ENCODE measurements at regions not wholly inside any gene's neighbourhood (a gene's known extent, or its start where the extent isn't known, plus 50 kb on each side); places are given as distances from the start of the nearest gene placed in this dataset.

DNA sequence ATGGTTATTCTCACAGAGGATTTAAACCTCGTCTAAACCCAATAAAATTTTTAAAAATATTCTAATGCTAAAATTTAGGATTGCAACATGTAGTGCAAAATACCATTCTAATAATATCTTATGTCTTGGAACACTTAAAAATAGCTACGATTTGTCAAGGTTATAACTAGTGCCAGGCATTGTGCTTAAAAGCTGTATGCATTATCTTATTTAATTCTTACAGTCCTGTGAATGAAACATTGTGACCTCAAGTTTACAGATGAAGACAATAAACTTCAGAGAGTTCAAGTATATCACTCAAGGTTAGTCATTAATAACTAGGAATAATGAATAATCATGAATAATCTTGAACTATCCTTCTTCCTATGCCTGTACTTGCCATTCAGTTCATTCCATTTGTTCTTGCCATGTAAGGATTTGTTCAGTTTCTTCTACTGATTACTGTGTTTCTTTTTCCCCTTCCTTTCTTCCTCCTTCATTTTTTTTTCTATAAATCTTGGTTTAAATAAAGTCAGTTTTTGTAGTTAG lies 897.6 kb upstream of the NR2F2 start:
- TF ChIP-seq CTCF (IDR thresholded peaks at IDR 0.05) (no peak), POLR2A (IDR thresholded peaks at IDR 0.05) (no peak)
